Activated naive CD4-positive, alpha-beta T cell treated with anti-CD3 and anti-CD28 coated beads for 36 hours (primary cell): ENCODE measurements at regions not wholly inside any gene's neighbourhood (a gene's known extent, or its start where the extent isn't known, plus 50 kb on each side); places are given as distances from the start of the nearest gene placed in this dataset.

Source experiments
- CTCF ChIA-PET: fragments of 350-600 bp; sonication (Branson Sonifier 250); formaldehyde crosslinking; loops from one replicate; lab custom pipeline; 2021; ENCODE audit warnings: antibody characterized with exemption; lab: Charles Lee
- DNase-seq: peaks from one replicate; pipeline ENCODE4 v3.0.0-alpha.2; 2020
- H3K27ac Mint-ChIP-seq: one replicate; pipeline ENCODE4 v1.8.0; 2021; ENCODE audit warnings: mild to moderate bottlenecking, mixed read lengths
- H3K27me3 Mint-ChIP-seq: one replicate; pipeline ENCODE4 v1.8.0; 2021; ENCODE audit warnings: low read depth, mixed read lengths
- H3K36me3 Mint-ChIP-seq: one replicate; pipeline ENCODE4 v1.8.0; 2021; ENCODE audit warnings: low read depth, mixed read lengths
- H3K4me1 Mint-ChIP-seq: one replicate; pipeline ENCODE4 v1.8.0; 2021; ENCODE audit warnings: low read depth, mixed read lengths
- H3K4me3 Mint-ChIP-seq: one replicate; pipeline ENCODE4 v1.8.0; 2021; ENCODE audit warnings: mild to moderate bottlenecking, moderate library complexity, mixed read lengths
- H3K9me3 Mint-ChIP-seq: one replicate; pipeline ENCODE4 v1.8.0; 2021; ENCODE audit warnings: mixed read lengths
- intact Hi-C: fragments of 100-400 bp; cut with micrococcal nuclease; formaldehyde crosslinking; loops from one replicate; pipeline ENCODE4 v1.15.1; 2023

GRCh38 chr10:91576096-91576545 is 56.8 kb downstream of the PPP1R3C start:
- DNase-seq = no peak
- Mint-ChIP-seq H3K4me1 (no peaks in the 10 kb centered on the region), H3K9me3 (peaks cover 5% of the 10 kb centered on the region), H3K27ac (no peak overlapping the region), H3K36me3 (no peaks in the 10 kb centered on the region), H3K27me3 (peaks cover 11% of the 10 kb centered on the region), H3K4me3 (no peak overlapping the region)
- CTCF ChIA-PET = interaction anchor here (0.6 kb wide), 1 partner anchor 188 kb away, joined by 5 read pairs; no protein-coding TSS in a partner anchor
- intact Hi-C loops = no loop called here

- no peak for DNase-seq
- intact Hi-C loops = no loop called here
- H3K9me3 Mint-ChIP-seq = no peaks in the 10 kb centered on the region
- peaks cover 9% of the 10 kb centered on the region for H3K27me3 Mint-ChIP-seq
- no peaks in the 10 kb centered on the region for H3K4me1 Mint-ChIP-seq
- no peak overlapping the region for H3K4me3 Mint-ChIP-seq
- no peaks in the 10 kb centered on the region for H3K36me3 Mint-ChIP-seq
- H3K27ac Mint-ChIP-seq = no peak overlapping the region
- CTCF ChIA-PET = no interaction called here
These were observed 57.7 kb downstream of the PPP1R3C start for GRCh38 chr10:91575044-91575610.

GRCh38 chr10:91574236-91574635 is 58.6 kb downstream of the PPP1R3C start:
- CTCF ChIA-PET = interaction anchor here (0.6 kb wide), 2 partner anchors 9 to 1233 kb away, joined by 4 to 5 read pairs; no protein-coding TSS in a partner anchor
- Mint-ChIP-seq H3K4me3 (no peak overlapping the region), H3K27me3 (peaks cover 9% of the 10 kb centered on the region), H3K36me3 (no peaks in the 10 kb centered on the region), H3K4me1 (no peaks in the 10 kb centered on the region), H3K27ac (no peak overlapping the region), H3K9me3 (no peaks in the 10 kb centered on the region)
- intact Hi-C loops = no loop called here
- no peak for DNase-seq

GRCh38 chr10:91573320-91573719 is 59.6 kb downstream of the PPP1R3C start:
- no peaks in the 10 kb centered on the region for H3K4me1 Mint-ChIP-seq
- intact Hi-C loops = no loop called here
- H3K27ac Mint-ChIP-seq = no peak overlapping the region
- H3K27me3 Mint-ChIP-seq = peaks cover 9% of the 10 kb centered on the region
- H3K4me3 Mint-ChIP-seq = no peak overlapping the region
- H3K36me3 Mint-ChIP-seq = no peaks in the 10 kb centered on the region
- no peaks in the 10 kb centered on the region for H3K9me3 Mint-ChIP-seq
- no peak for DNase-seq
- CTCF ChIA-PET = interaction anchor here (1.6 kb wide), 1 partner anchor 8 kb away, joined by 5 read pairs; no protein-coding TSS in a partner anchor

GRCh38 chr10:91571671-91572070 is 61.2 kb downstream of the PPP1R3C start:
- peaks cover 9% of the 10 kb centered on the region for H3K27me3 Mint-ChIP-seq

GRCh38 chr10:91570220-91570619 is 62.7 kb downstream of the PPP1R3C start:
- DNase-seq = no peak
- H3K27ac Mint-ChIP-seq = no peak overlapping the region
- H3K9me3 Mint-ChIP-seq = no peaks in the 10 kb centered on the region
- peaks cover 4% of the 10 kb centered on the region for H3K27me3 Mint-ChIP-seq
- intact Hi-C loops = no loop called here
- H3K4me1 Mint-ChIP-seq = no peaks in the 10 kb centered on the region
- no peak overlapping the region for H3K4me3 Mint-ChIP-seq
- no peaks in the 10 kb centered on the region for H3K36me3 Mint-ChIP-seq
- CTCF ChIA-PET = no interaction called here

More at GRCh38 chr10:91571671-91572070, 61.2 kb downstream of the PPP1R3C start:
- H3K27ac Mint-ChIP-seq = no peak overlapping the region
- intact Hi-C loops = no loop called here
- DNase-seq = no peak
- CTCF ChIA-PET = interaction anchor here (0.6 to 1.6 kb wide), 2 partner anchors 10 to 64 kb away, joined by 5 to 6 read pairs; no protein-coding TSS in a partner anchor
- H3K36me3 Mint-ChIP-seq = no peaks in the 10 kb centered on the region
- H3K4me3 Mint-ChIP-seq = no peak overlapping the region
- H3K4me1 Mint-ChIP-seq = no peaks in the 10 kb centered on the region
- H3K9me3 Mint-ChIP-seq = no peaks in the 10 kb centered on the region

- H3K4me1 Mint-ChIP-seq = no peaks in the 10 kb centered on the region
- H3K36me3 Mint-ChIP-seq = no peaks in the 10 kb centered on the region
- intact Hi-C loops = no loop called here
- H3K27me3 Mint-ChIP-seq = no peaks in the 10 kb centered on the region
- CTCF ChIA-PET = interaction anchor here (0.7 kb wide), 1 partner anchor 285 kb away, joined by 3 read pairs; no protein-coding TSS in a partner anchor
- no peaks in the 10 kb centered on the region for H3K9me3 Mint-ChIP-seq
- no peak overlapping the region for H3K4me3 Mint-ChIP-seq
- DNase-seq = no peak
- H3K27ac Mint-ChIP-seq = no peak overlapping the region
These were observed 63.3 kb downstream of the PPP1R3C start for GRCh38 chr10:91569522-91569921.

GRCh38 chr10:91567815-91568214 is 65.1 kb downstream of the PPP1R3C start:
- Mint-ChIP-seq H3K4me3 (no peak overlapping the region), H3K4me1 (no peaks in the 10 kb centered on the region), H3K27me3 (no peaks in the 10 kb centered on the region), H3K9me3 (no peaks in the 10 kb centered on the region), H3K36me3 (no peaks in the 10 kb centered on the region), H3K27ac (no peak overlapping the region)
- CTCF ChIA-PET = no interaction called here
- DNase-seq = no peak
- intact Hi-C loops = no loop called here

GRCh38 chr10:91566115-91566514 is 66.8 kb downstream of the PPP1R3C start:
- no peak for DNase-seq
- Mint-ChIP-seq H3K27ac (no peak overlapping the region), H3K4me1 (no peaks in the 10 kb centered on the region), H3K36me3 (no peaks in the 10 kb centered on the region), H3K9me3 (no peaks in the 10 kb centered on the region), H3K4me3 (no peak overlapping the region), H3K27me3 (peaks cover 5% of the 10 kb centered on the region)
- CTCF ChIA-PET = interaction anchor here (1.1 to 1.2 kb wide), 2 partner anchors 68 to 268 kb away, joined by 3 to 5 read pairs; no protein-coding TSS in a partner anchor
- intact Hi-C loops = no loop called here

- Mint-ChIP-seq H3K4me1 (no peaks in the 10 kb centered on the region), H3K36me3 (no peaks in the 10 kb centered on the region), H3K9me3 (no peaks in the 10 kb centered on the region), H3K27ac (no peak overlapping the region), H3K27me3 (peaks cover 8% of the 10 kb centered on the region), H3K4me3 (no peak overlapping the region)
- intact Hi-C loops = no loop called here
- CTCF ChIA-PET = interaction anchor here (0.6 kb wide), 1 partner anchor 61 kb away, joined by 3 read pairs; no protein-coding TSS in a partner anchor
- DNase-seq = no peak
These were observed 67.6 kb downstream of the PPP1R3C start for GRCh38 chr10:91565226-91565625.

- DNase-seq = no peak
- Mint-ChIP-seq H3K27ac (no peak overlapping the region), H3K4me1 (no peaks in the 10 kb centered on the region), H3K36me3 (no peaks in the 10 kb centered on the region), H3K9me3 (no peaks in the 10 kb centered on the region), H3K4me3 (no peak overlapping the region), H3K27me3 (peaks cover 8% of the 10 kb centered on the region)
- CTCF ChIA-PET = no interaction called here
- intact Hi-C loops = no loop called here
These were observed 68.4 kb downstream of the PPP1R3C start for GRCh38 chr10:91564508-91564907.
